HG02588 (cell line): ENCODE measurements at regions not wholly inside any gene's neighbourhood (a gene's known extent, or its start where the extent isn't known, plus 50 kb on each side); places are given as distances from the start of the nearest gene placed in this dataset.
"Not testable (repeated sequence)": the region's sequence is repeated elsewhere in the genome, so short reads cannot be mapped to it uniquely, and the experiment has no call there.

ENCODE experiments used
- ATAC-seq: cut with Tn5 transposase; IDR thresholded peaks from one replicate; pipeline ENCODE4 v1.9.1; 2021; ENCODE audit warnings: mild to moderate bottlenecking, moderate library complexity; ENCODE audit not compliant: unreplicated experiment

DNA sequence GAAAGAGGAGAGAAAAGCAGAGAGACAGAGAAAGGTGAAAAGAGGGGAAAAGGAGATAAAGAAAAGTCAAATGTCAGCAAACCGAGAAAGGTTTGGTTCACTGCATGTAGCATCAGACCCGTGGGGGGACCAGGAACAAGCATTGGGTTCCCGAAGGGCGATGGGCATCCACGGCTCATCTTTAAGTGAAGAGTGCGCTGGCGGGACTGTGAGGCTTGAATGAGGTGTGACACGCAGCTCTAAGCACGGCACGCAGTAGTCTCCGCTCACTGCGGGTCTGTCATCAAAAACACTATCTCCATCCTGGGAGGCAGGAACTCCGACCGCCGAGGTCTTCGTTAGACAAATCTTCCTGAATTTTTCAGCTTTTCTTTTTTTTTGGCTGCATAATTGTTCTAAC is 173.4 kb upstream of the PFKP start:
- no peak for ATAC-seq

- ATAC-seq: no peak
These were observed 174.0 kb upstream of the PFKP start for GRCh38 chr10:2893158-2893845.

DNA sequence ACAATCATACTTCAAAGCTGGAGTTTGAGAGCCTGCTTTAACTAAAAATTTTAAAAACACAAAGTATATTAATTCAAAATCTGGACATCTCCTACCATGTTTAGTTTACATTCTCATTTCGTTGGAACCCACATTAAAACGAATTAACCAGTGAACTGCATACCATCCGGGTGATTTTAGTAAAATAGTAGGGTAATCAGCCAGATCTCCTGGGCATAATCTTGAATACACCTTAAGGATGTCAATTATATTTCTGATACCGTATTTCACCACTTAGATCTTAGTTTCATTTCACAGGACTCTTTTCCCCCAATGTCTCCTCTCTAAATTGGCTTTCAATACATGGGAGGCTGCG is 175.6 kb upstream of the PFKP start:
- ATAC-seq: no peak

GRCh38 chr10:2891073-2891769 is 176.1 kb upstream of the PFKP start:
- no peak for ATAC-seq

DNA sequence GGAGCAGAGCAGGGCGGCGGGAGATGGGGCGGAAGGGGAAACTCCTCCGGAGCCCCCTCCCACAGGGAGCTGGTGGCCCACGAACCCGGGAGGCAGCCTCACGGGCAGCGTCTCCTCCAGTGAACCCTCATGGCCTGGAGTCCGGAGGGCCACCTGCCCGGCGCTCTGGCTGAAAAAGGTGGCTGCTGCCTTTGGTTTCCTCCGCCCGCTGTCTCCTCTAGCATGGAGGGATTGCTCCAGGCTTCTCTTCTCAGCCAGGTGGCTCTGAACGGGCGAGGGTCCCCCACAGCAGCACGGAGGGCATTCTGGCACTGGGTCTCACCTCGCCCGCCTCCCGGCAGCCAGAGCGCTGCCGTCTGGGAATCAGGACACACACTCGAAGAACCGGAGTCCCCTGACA is 177.3 kb upstream of the PFKP start:
- no peak for ATAC-seq

- ATAC-seq: no peak
These were observed 178.8 kb upstream of the PFKP start for GRCh38 chr10:2888403-2889004.

DNA sequence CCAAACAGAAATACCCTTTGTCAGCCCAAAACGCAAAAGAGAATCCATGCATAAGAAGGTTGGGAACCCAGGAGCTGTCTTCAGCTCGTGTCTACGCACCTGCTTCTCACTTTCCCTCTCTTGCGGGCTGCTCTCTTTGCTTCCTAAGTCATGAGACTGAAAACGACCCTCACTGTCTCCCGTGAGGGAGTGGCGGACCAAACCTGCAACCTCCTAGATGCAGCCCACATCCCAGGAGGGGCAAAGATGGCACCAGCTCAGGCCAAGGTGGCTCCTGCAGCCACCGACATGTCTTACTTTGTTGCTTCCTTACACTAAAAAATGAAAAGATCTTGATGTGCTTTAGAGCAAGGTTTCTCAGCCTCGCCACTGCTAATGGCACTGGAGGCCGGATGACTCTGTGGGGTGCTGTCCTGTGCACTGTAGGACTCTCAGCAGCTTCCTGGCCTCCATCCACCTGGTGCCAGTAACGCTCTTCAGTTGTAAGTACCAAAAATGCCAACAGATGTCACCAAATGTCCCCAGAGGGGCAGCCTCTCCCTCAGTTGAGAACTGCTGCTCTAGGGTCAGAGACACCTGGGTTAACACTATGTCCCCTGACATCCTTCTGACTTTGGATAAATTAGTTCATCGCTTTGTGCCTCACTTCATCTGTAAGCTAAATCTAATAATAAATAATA is 179.8 kb upstream of the PFKP start:
- ATAC-seq: no peak

DNA sequence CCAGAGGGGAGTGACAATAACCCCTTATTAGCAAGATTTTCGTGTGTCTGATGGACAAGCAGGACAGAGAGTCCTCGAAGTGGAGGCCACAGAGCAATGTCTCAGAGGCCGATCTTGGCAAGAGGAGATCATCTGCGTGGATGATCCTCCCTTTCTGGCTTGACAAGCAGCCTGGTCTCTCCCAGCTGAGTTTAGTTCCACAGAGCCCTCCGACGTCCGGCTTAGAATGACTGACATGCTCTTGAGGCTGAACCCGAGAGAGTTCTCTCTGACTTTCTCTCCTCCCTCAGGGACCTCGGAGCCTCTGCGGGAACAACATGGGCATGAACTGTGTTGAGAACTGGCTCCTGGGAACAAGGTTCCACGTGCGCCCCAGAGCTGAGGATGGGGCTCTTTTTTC is 180.7 kb upstream of the PFKP start:
- no peak for ATAC-seq

GRCh38 chr10:2885288-2886278 is 181.8 kb upstream of the PFKP start:
- no peak for ATAC-seq

DNA sequence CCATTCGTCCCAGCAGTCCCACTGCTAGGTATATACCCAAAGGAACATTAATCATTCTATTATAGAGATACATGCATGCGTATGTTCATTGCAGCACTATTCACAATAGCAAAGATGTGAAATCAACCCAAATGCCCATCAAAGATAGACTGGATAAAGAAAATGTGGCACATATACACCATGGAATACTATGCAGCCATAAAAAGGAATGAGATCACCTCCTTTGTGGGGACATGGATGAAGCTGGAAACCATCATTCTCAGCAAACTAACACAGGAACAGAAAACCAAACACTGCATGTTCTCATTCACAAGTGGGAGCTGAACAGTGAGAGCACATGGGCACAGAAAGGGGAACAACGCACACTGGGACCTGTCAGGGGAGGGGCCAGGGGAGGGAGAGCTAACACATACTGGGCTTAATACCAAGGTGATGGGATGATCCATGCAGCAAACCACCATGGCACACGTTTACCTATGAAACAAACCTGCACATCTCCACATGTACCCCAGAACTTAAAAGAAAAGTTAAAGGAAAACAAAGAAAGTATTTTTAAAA is 183.3 kb upstream of the PFKP start:
- ATAC-seq: not testable (repeated sequence)

GRCh38 chr10:2883238-2883637 is 184.1 kb upstream of the PFKP start:
- ATAC-seq: no peak

DNA sequence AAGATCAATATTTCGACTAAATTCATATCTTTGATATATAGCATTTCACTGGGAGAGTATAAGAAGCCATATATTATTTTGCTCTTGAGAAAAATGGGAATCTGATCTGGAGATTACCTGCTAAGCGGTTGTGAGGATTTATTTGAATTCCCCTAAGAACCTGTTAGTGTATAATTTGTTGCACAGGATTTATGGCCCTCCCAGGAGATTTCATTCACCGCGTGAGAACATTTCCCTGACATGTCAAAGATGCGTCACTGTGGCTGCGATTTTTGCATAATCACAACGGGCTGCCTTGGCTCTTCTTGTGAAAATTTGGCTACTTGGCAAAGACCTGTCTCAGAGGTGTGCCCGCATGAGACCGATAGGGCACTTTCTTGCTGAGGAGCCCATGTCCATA is 184.7 kb upstream of the PFKP start:
- no peak for ATAC-seq

- ATAC-seq: no peak
These were observed 185.4 kb upstream of the PFKP start for GRCh38 chr10:2881720-2882620.

DNA sequence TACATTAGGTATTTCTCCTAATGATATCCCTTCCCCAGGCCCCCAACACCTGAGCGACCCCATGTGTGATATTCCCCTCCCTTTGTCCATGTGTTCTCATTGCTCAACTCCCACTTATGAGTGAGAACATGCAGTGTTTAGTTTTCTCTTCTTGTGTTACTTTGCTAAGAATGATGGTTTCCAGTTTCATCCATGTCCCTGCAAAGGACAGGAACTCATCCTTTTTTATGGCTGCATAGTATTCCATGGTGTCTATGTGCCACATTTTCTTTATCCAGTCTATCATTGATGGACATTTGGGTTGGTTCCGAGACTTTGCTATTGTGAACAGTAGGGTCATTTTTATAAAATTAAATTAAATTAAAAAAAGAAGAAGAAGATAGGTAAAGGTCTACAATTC is 187.3 kb upstream of the PFKP start:
- ATAC-seq: not testable (repeated sequence)

DNA sequence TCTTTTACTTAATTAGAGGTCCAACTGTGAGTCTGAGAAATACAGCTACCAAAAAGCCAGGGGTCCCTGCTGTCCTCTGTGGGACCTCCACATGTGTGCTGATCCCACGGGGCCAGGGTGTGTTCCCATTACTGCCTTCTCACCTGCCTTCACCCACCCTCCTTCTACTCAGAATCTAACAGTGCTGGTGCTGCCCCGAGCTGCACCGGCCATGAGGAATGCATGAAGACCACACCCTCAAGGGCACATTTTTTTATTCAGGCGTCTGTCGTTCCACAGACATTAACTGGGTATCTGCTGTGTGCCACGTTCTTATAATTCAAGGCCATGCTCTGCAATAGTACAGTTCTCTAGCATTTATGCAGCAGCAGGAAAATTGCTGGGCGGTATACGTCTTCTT is 188.5 kb upstream of the PFKP start:
- no peak for ATAC-seq

DNA sequence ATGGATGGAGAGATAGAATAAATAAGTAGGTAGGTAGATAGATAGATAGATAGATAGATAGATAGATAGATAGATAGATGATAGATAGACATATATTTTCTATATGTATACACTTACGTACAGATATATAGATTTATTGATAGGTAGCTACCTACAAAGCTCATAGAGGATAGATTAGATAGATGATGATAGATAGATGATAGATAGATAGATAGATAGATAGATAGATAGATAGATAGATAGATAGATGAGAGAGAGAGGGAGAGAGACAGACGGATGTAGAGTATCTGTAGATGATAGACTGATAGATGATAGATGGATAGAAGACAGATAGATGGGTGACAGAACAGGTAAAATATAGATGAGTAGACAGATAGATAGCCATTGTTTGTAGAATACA is 191.3 kb upstream of the PFKP start:
- no peak for ATAC-seq

DNA sequence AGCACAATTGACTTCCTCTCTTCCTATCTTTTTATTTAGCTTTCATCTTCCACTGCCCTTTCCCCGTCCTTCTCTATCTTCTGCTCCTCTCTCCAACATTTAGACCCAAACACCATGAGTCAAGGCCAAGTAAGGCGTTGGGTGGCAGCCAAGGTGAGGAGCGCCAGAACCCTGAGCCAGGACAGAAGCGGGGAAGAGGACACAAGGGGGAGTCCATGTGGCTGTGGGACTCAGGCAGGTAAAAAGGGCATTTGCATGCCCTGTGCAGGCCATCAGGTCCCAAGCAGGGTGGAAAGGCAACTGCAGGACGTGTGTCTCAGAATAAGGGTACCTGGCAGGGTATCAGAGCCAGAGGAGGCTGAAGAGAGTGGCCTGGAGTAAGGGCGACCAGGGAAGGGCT is 192.4 kb upstream of the PFKP start:
- ATAC-seq: no peak

DNA sequence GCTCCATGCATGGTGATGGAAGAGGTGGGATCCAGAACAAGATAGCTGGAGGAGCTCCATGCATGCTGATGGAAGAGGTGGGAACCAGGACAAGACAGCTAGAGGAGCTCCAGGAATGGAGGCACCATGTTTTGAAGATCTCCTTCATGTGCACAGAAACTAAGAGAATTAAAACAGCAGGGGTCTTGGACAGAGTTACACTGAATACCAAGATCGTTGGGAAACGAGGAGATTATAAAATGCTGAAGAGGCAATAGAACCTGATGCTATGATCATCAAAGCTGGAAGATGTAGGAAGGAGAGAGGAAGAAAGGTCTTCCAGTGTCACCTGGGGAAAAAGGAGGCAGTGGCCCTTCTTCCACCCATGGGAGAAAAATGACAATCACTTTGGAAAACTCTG is 193.6 kb upstream of the PFKP start:
- no peak for ATAC-seq

DNA sequence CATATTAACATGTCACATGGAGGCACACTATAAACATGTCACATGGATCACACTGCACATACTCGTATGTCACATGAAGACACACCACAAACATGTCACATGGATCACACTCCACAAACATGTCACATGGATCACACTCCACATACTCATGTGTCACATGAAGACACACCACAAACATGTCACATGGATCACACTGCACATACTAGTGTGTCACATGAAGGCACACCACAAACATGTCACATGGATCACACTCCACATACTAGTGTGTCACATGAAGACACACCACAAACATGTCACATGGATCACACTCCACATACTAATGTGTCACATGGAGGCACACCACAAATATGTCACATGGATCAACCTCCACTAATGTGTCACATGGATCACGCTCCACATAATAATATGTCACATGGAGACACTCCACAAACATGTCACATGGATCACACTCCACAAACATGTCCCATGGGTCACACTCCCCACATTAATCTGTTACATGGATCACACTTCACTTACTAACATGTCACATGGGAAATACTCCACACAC is 195.6 kb upstream of the PFKP start:
- ATAC-seq: no peak
